Activated T-helper 1 cell treated with anti-CD3 and anti-CD28 coated beads, Interleukin-2, amount 50 U/mL, for 16 hours (primary cell): ENCODE measurements at regions not wholly inside any gene's neighbourhood (a gene's known extent, or its start where the extent isn't known, plus 50 kb on each side); places are given as distances from the start of the nearest gene placed in this dataset.

Source experiments
- DNase-seq, 2 donors: peaks; one replicate each; pipeline ENCODE4 v3.0.0-alpha.2; 2020; ENCODE audit warnings: low read depth in 1 of 2, low spot score in 1 of 2

GRCh38 chr9:84575705-84576104, 93.8 kb upstream of the NTRK2 start:
- DNase-seq: no peak

GRCh38 chr9:84583866-84584265, 85.7 kb upstream of the NTRK2 start:
- DNase-seq: no peak

- DNase-seq: no peak
Observed at GRCh38 chr9:84586662-84587061, 82.9 kb upstream of the NTRK2 start.

- no peak for DNase-seq
Observed at GRCh38 chr9:84587153-84587552, 82.4 kb upstream of the NTRK2 start.

GRCh38 chr9:84589542-84589941, 80.0 kb upstream of the NTRK2 start:
- no peak for DNase-seq

- DNase-seq: no peak
Observed at GRCh38 chr9:84590706-84591105, 78.8 kb upstream of the NTRK2 start.

GRCh38 chr9:84592918-84593317, 76.6 kb upstream of the NTRK2 start:
- DNase-seq: no peak

GRCh38 chr9:84593352-84593751, 76.2 kb upstream of the NTRK2 start:
- DNase-seq: no peak

- DNase-seq: no peak
Observed at GRCh38 chr9:84597131-84597530, 72.4 kb upstream of the NTRK2 start.

GRCh38 chr9:84598921-84599636, 70.5 kb upstream of the NTRK2 start:
- no peak for DNase-seq

GRCh38 chr9:84600739-84601138, 68.8 kb upstream of the NTRK2 start:
- DNase-seq: no peak

GRCh38 chr9:84604223-84604622, 65.3 kb upstream of the NTRK2 start:
- DNase-seq: no peak

GRCh38 chr9:84609779-84610178, 59.8 kb upstream of the NTRK2 start:
- no peak for DNase-seq

- no peak for DNase-seq
Observed at GRCh38 chr9:84613431-84613830, 56.1 kb upstream of the NTRK2 start.

GRCh38 chr9:84615544-84615943, 54.0 kb upstream of the NTRK2 start:
- DNase-seq: no peak

GRCh38 chr9:84617411-84618029, 52.0 kb upstream of the NTRK2 start:
- DNase-seq: no peak
